ENCODE measurements at regions not wholly inside any gene's neighbourhood (a gene's known extent, or its start where the extent isn't known, plus 50 kb on each side); places are given as distances from the start of the nearest gene placed in this dataset.
A peak's percentile ranks its signal among the peaks of the same experiment; 100 is the strongest.

GRCh38 chr6:137659871-137660270 is 165.7 kb upstream of the OLIG3 start:
- Histone ChIP-seq H2AFZ (ENCODE audit: low read length) (peak overlapping the region; percentile 75), H3K9me2 (replicated peaks; ENCODE audit: insufficient read depth, low read length) (no peaks in the 10 kb centered on the region), H3K4me2 (ENCODE audit: low read depth, low read length) (peak overlapping the region; percentile 79), H3K36me3 (replicated peaks; ENCODE audit: insufficient read depth, low read length) (no peaks in the 10 kb centered on the region), H3K27ac (ENCODE audit: low read length) (peak overlapping the region; percentile 82; the same call in 1 of the 2 replicates), H3K4me3 (ENCODE audit: low read length) (peak overlapping the region; percentile 24; the same call in 1 of the 2 replicates), H3K27me3 (replicated peaks; ENCODE audit: insufficient read depth, low read length) (no peaks in the 10 kb centered on the region), H3F3A (ENCODE audit: insufficient read depth, low read length) (peaks cover 30% of the 10 kb centered on the region), H3K79me2 (ENCODE audit: low read length) (no peaks in the 10 kb centered on the region), H3K9ac (ENCODE audit: low read length) (no peak overlapping the region; the same call in 1 of the 2 replicates), H3K9me3 (replicated peaks; ENCODE audit: insufficient read depth, low read length) (no peaks in the 10 kb centered on the region), H4K20me1 (ENCODE audit: insufficient read depth, low read length) (no peaks in the 10 kb centered on the region), H3K4me1 (ENCODE audit: low read length) (peaks cover 68% of the 10 kb centered on the region)
- DNase-seq = no peak
- TF ChIP-seq CTCF (IDR thresholded peaks at IDR 0.05; ENCODE audit: low read length) = no peak
- no peak for TF ChIP-seq EZH2 (optimal IDR thresholded peaks at IDR 0.05; ENCODE audit: low read depth, low read length)
- TF ChIP-seq EZH2phosphoT487 (IDR thresholded peaks at IDR 0.05; ENCODE audit: low read length) = no peak

GRCh38 chr6:137660296-137660731 is 166.1 kb upstream of the OLIG3 start:
- H3K9me2 ChIP-seq (replicated peaks; ENCODE audit: insufficient read depth, low read length) = no peaks in the 10 kb centered on the region
- H3K4me3 ChIP-seq (ENCODE audit: low read length) = peak overlapping the region; percentile 24
- H4K20me1 ChIP-seq (ENCODE audit: insufficient read depth, low read length) = no peaks in the 10 kb centered on the region
- peak; percentile 29 for DNase-seq
- H3K36me3 ChIP-seq (replicated peaks; ENCODE audit: insufficient read depth, low read length) = no peaks in the 10 kb centered on the region
- H3K9ac ChIP-seq (ENCODE audit: low read length) = peak overlapping the region; percentile 41; the same call in 1 of the 2 replicates
- H3K9me3 ChIP-seq (replicated peaks; ENCODE audit: insufficient read depth, low read length) = no peaks in the 10 kb centered on the region
- no peaks in the 10 kb centered on the region for H3K79me2 ChIP-seq (ENCODE audit: low read length)
- H3K27me3 ChIP-seq (replicated peaks; ENCODE audit: insufficient read depth, low read length) = no peaks in the 10 kb centered on the region
- H3F3A ChIP-seq (ENCODE audit: insufficient read depth, low read length) = peaks cover 30% of the 10 kb centered on the region
- peaks cover 67% of the 10 kb centered on the region for H3K4me1 ChIP-seq (ENCODE audit: low read length)
- peak overlapping the region; percentile 79 for H3K4me2 ChIP-seq (ENCODE audit: low read depth, low read length)
- H2AFZ ChIP-seq (ENCODE audit: low read length) = no peak overlapping the region; the same call in 1 of the 2 replicates
- no peak for TF ChIP-seq EZH2 (optimal IDR thresholded peaks at IDR 0.05; ENCODE audit: low read depth, low read length)
- TF ChIP-seq CTCF (IDR thresholded peaks at IDR 0.05; ENCODE audit: low read length) = no peak
- TF ChIP-seq EZH2phosphoT487 (IDR thresholded peaks at IDR 0.05; ENCODE audit: low read length) = no peak
- H3K27ac ChIP-seq (ENCODE audit: low read length) = peak overlapping the region; percentile 82

- Histone ChIP-seq H3K4me3 (ENCODE audit: low read length) (no peak overlapping the region), H3K9me2 (replicated peaks; ENCODE audit: insufficient read depth, low read length) (no peaks in the 10 kb centered on the region)
- DNase-seq = peak; percentile 62
Observed at GRCh38 chr6:137661601-137662000, 167.4 kb upstream of the OLIG3 start.

More at GRCh38 chr6:137661601-137662000, 167.4 kb upstream of the OLIG3 start:
- no peak overlapping the region for H3K9ac ChIP-seq (ENCODE audit: low read length)
- H3K79me2 ChIP-seq (ENCODE audit: low read length) = no peaks in the 10 kb centered on the region
- peaks cover 61% of the 10 kb centered on the region for H3K4me1 ChIP-seq (ENCODE audit: low read length)
- H3K27ac ChIP-seq (ENCODE audit: low read length) = peak overlapping the region; percentile 5; the same call in 1 of the 2 replicates
- peaks cover 28% of the 10 kb centered on the region for H3F3A ChIP-seq (ENCODE audit: insufficient read depth, low read length)
- H3K27me3 ChIP-seq (replicated peaks; ENCODE audit: insufficient read depth, low read length) = no peaks in the 10 kb centered on the region
- peak; percentile 76 for TF ChIP-seq CTCF (IDR thresholded peaks at IDR 0.05; ENCODE audit: low read length)
- TF ChIP-seq EZH2phosphoT487 (IDR thresholded peaks at IDR 0.05; ENCODE audit: low read length) = no peak
- no peak for TF ChIP-seq EZH2 (optimal IDR thresholded peaks at IDR 0.05; ENCODE audit: low read depth, low read length)
- H4K20me1 ChIP-seq (ENCODE audit: insufficient read depth, low read length) = no peaks in the 10 kb centered on the region
- H3K4me2 ChIP-seq (ENCODE audit: low read depth, low read length) = peak overlapping the region; percentile 60; the same call in 1 of the 2 replicates
- no peaks in the 10 kb centered on the region for H3K36me3 ChIP-seq (replicated peaks; ENCODE audit: insufficient read depth, low read length)
- no peaks in the 10 kb centered on the region for H3K9me3 ChIP-seq (replicated peaks; ENCODE audit: insufficient read depth, low read length)
- peak overlapping the region; percentile 56 for H2AFZ ChIP-seq (ENCODE audit: low read length)
